ENCODE measurements at regions not wholly inside any gene's neighbourhood (a gene's known extent, or its start where the extent isn't known, plus 50 kb on each side); places are given as distances from the start of the nearest gene placed in this dataset.

DNA sequence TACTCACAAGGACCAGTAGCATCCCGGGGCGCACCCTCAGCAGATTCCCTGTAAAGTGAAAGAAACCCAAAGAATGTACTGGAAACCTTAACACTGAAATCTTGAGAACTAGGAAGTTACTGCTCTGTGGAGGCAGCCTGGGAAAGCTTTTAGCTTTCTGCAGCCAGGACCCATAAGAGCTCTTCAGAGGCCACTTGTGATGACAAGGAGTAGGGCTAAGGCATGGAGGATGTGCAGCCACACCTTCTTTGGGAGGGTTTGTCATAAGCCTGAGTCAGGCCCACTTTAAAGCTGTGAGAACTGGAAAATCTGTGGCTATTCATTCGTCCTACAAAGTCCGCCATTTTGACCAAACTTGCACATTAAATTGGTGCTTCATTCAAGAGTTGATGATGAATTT is 291.1 kb upstream of the TLE4 start:
- H3K9me3 ChIP-seq (ENCODE audit: insufficient read depth, low read length), result no peaks in the 10 kb centered on the region
- H2AFZ ChIP-seq (ENCODE audit: low read depth, low read length), result no peak overlapping the region
- H4K20me1 ChIP-seq (ENCODE audit: insufficient read depth, low read length), result no peaks in the 10 kb centered on the region
- H3K27ac ChIP-seq (ENCODE audit: low read length), result no peak overlapping the region
- H3K36me3 ChIP-seq (replicated peaks; ENCODE audit: low read depth, low read length), result no peaks in the 10 kb centered on the region
- no peaks in the 10 kb centered on the region for H3K27me3 ChIP-seq (ENCODE audit: low read depth, low read length)
- no peaks in the 10 kb centered on the region for H3K79me2 ChIP-seq (ENCODE audit: low read length)
- no peak overlapping the region for H3K4me3 ChIP-seq (ENCODE audit: low read length)
- TF ChIP-seq, protein P1, sequence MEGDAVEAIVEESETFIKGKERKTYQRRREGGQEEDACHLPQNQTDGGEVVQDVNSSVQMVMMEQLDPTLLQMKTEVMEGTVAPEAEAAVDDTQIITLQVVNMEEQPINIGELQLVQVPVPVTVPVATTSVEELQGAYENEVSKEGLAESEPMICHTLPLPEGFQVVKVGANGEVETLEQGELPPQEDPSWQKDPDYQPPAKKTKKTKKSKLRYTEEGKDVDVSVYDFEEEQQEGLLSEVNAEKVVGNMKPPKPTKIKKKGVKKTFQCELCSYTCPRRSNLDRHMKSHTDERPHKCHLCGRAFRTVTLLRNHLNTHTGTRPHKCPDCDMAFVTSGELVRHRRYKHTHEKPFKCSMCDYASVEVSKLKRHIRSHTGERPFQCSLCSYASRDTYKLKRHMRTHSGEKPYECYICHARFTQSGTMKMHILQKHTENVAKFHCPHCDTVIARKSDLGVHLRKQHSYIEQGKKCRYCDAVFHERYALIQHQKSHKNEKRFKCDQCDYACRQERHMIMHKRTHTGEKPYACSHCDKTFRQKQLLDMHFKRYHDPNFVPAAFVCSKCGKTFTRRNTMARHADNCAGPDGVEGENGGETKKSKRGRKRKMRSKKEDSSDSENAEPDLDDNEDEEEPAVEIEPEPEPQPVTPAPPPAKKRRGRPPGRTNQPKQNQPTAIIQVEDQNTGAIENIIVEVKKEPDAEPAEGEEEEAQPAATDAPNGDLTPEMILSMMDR (IDR thresholded peaks at IDR 0.05; ENCODE audit: low read depth, low read length), result no peak
- no peak for TF ChIP-seq EZH2phosphoT487 (IDR thresholded peaks at IDR 0.05; ENCODE audit: low read depth)
- no peak overlapping the region for H3K9ac ChIP-seq (ENCODE audit: low read length)
- no peak overlapping the region for H3K4me2 ChIP-seq (ENCODE audit: low read length)
- no peaks in the 10 kb centered on the region for H3K4me1 ChIP-seq (ENCODE audit: low read length)

DNA sequence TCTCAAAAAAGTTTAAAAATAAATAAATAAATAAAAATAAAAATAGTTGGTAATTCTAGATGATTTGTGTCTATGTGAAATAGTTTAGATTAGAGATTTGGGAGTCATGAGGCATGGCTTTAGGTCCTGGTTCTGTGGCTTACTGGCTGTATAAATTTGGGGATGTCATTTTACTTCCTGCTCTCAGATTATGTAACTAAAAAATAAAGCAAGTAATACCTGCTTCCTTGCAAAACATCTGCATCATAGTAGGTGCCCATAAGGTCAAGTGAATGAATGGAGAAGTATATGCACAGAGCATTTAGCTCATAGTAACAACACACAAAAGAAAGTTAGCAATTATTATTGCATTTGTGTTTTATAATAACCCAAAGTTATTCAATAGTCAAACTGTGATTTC is 287.7 kb upstream of the TLE4 start:
- Histone ChIP-seq H2AFZ (ENCODE audit: low read depth, low read length) (no peak overlapping the region), H3K9ac (ENCODE audit: low read length) (no peak overlapping the region), H3K27me3 (ENCODE audit: low read depth, low read length) (no peaks in the 10 kb centered on the region), H4K20me1 (ENCODE audit: insufficient read depth, low read length) (no peaks in the 10 kb centered on the region), H3K4me1 (ENCODE audit: low read length) (no peaks in the 10 kb centered on the region), H3K4me3 (ENCODE audit: low read length) (no peak overlapping the region), H3K79me2 (ENCODE audit: low read length) (no peaks in the 10 kb centered on the region), H3K36me3 (replicated peaks; ENCODE audit: low read depth, low read length) (no peaks in the 10 kb centered on the region), H3K27ac (ENCODE audit: low read length) (no peak overlapping the region), H3K4me2 (ENCODE audit: low read length) (no peak overlapping the region), H3K9me3 (ENCODE audit: insufficient read depth, low read length) (no peaks in the 10 kb centered on the region)
- no peak for TF ChIP-seq EZH2phosphoT487 (IDR thresholded peaks at IDR 0.05; ENCODE audit: low read depth)
- TF ChIP-seq, protein P1 (IDR thresholded peaks at IDR 0.05; ENCODE audit: low read depth, low read length), result no peak

DNA sequence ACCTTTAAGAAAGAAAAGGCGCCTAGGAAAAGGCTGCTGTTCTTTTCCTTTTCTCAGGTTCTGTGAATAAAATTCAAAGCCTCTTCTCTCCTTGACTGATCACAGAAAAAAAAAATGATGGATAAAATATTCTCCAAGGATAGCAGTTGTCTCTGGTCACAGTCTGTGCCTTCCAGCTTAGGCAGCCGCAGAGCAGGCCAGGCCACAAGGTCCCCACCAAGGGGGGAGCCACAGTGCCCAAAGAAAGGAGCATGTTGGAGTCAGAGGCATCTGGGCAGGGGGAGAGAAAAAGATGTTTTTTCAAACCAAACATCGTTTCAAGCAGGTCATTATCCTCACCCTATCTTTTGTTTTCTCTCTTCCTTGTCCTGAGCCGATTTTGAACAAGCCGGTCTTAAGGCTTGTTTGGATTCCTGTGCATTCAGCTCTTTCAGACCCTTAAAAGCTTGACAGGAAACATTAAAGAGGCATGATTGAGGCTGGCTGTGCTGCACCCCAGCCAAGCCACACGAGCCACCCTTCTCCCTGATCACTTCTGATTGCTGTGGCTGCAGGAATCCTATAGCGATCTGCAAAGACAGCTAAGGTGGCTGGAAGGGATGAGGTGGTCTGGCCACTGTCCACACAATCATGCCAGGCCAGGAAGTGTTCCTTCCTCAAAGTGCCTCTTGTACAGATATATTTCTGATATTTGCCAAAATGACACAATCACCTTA is 284.6 kb upstream of the TLE4 start:
- Histone ChIP-seq H3K27me3 (ENCODE audit: low read depth, low read length) (no peaks in the 10 kb centered on the region), H3K4me2 (ENCODE audit: low read length) (no peak overlapping the region), H3K9me3 (ENCODE audit: insufficient read depth, low read length) (no peaks in the 10 kb centered on the region), H3K9ac (ENCODE audit: low read length) (no peak overlapping the region), H4K20me1 (ENCODE audit: insufficient read depth, low read length) (no peaks in the 10 kb centered on the region), H3K36me3 (replicated peaks; ENCODE audit: low read depth, low read length) (no peaks in the 10 kb centered on the region), H3K27ac (ENCODE audit: low read length) (no peak overlapping the region), H2AFZ (ENCODE audit: low read depth, low read length) (no peak overlapping the region), H3K79me2 (ENCODE audit: low read length) (no peaks in the 10 kb centered on the region), H3K4me3 (ENCODE audit: low read length) (no peak overlapping the region), H3K4me1 (ENCODE audit: low read length) (no peaks in the 10 kb centered on the region)
- TF ChIP-seq EZH2phosphoT487 (IDR thresholded peaks at IDR 0.05; ENCODE audit: low read depth), result no peak
- TF ChIP-seq, protein P1 (IDR thresholded peaks at IDR 0.05; ENCODE audit: low read depth, low read length), result no peak

DNA sequence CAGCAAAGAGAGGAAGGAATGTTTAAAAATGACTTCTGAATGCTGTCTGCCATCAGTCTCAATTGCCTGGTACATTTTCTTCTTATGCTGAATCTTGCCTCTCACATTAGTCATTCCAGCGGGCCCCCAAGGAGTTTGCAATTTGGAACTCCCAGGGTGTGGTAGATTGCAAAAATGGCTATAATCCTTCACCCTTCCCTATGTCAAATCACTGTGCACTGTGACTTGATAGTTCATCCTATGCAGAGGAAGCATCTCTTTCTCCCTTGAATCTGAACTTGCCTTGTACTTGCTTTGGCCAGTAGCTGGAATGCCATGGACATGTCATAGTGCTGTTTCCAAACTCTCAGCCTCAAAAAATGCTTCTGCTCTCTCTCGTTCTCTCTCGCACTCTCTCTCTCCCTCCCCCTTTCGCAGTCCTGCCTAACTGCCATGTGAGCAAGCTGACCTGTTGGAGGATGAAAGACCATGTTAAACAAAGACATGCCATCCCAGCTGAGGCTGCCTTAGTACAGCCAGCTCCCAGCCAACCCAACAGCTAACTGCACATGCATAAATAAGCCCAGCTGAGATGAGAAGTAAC is 284.0 kb upstream of the TLE4 start:
- no peak overlapping the region for H3K4me3 ChIP-seq (ENCODE audit: low read length)
- no peak overlapping the region for H3K4me2 ChIP-seq (ENCODE audit: low read length)
- TF ChIP-seq, protein P1 (IDR thresholded peaks at IDR 0.05; ENCODE audit: low read depth, low read length), result no peak
- no peak for TF ChIP-seq EZH2phosphoT487 (IDR thresholded peaks at IDR 0.05; ENCODE audit: low read depth)

More for the DNA sequence above, 284.0 kb upstream of the TLE4 start:
- no peaks in the 10 kb centered on the region for H3K79me2 ChIP-seq (ENCODE audit: low read length)
- no peaks in the 10 kb centered on the region for H3K36me3 ChIP-seq (replicated peaks; ENCODE audit: low read depth, low read length)
- H3K27me3 ChIP-seq (ENCODE audit: low read depth, low read length), result no peaks in the 10 kb centered on the region
- H3K9ac ChIP-seq (ENCODE audit: low read length), result no peak overlapping the region
- H3K27ac ChIP-seq (ENCODE audit: low read length), result no peak overlapping the region
- no peak overlapping the region for H2AFZ ChIP-seq (ENCODE audit: low read depth, low read length)
- no peaks in the 10 kb centered on the region for H3K9me3 ChIP-seq (ENCODE audit: insufficient read depth, low read length)
- no peaks in the 10 kb centered on the region for H4K20me1 ChIP-seq (ENCODE audit: insufficient read depth, low read length)
- H3K4me1 ChIP-seq (ENCODE audit: low read length), result no peaks in the 10 kb centered on the region
